AG04449 (cell line): ENCODE measurements at regions not wholly inside any gene's neighbourhood (a gene's known extent, or its start where the extent isn't known, plus 50 kb on each side); places are given as distances from the start of the nearest gene placed in this dataset.
A peak's percentile ranks its signal among the peaks of the same experiment; 100 is the strongest.

Experiments used
- CTCF ChIA-PET: fragments of 350-600 bp; formaldehyde crosslinking; extraction: SDS; loops from one replicate; lab custom pipeline; 2021; ENCODE audit warnings: antibody characterized with exemption; lab: Yijun Ruan, JAX
- POLR2A ChIA-PET: fragments of 400-600, 350-600 bp; formaldehyde crosslinking; extraction: SDS; loops from one replicate; lab custom pipeline; 2020; ENCODE audit warnings: antibody characterized with exemption, inconsistent platforms; lab: Yijun Ruan, JAX
- DNase-seq: peaks from one replicate; pipeline ENCODE4 v3.0.0-alpha.2; 2010; ENCODE audit warnings: low read depth, low spot score
- H3K4me3 ChIP-seq: 2 replicates; pipeline ENCODE4 v1.5.1; 2011; ENCODE audit warnings: low read depth, mild to moderate bottlenecking, control low read depth, low read length
- CTCF ChIP-seq: IDR thresholded peaks from one replicate; pipeline ENCODE4 v1.5.1; 2011; ENCODE audit warnings: mild to moderate bottlenecking, moderate library complexity, low read length, control low read depth, inconsistent platforms; ENCODE audit not compliant: insufficient read depth; ENCODE audit errors: missing control alignments

DNA sequence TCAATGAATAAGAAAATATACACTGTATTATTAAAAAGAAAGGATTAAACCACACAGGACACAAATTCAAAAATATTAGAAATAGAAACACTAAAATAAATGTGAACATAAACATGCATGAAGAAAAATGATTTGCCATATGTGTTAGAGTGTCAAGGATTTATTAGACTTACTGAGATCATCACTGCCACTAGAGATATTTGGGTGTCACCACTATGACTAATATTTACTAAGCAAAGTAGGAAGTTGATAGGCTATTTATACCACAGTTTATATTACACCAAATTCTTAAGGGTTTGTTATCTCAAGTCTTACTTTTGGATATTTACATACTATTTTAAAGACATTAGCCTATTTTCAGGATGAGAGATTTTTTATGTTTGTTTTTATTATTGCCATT lies 575.0 kb upstream of the SGO1 start:
- ChIA-PET CTCF (interaction anchor here (1.4 kb wide), 1 partner anchor 15 kb away, joined by 3 read pairs; no protein-coding TSS in a partner anchor), POLR2A (no interaction called here)
- H3K4me3 ChIP-seq, result no peak overlapping the region
- no peak for TF ChIP-seq CTCF
- no peak for DNase-seq

DNA sequence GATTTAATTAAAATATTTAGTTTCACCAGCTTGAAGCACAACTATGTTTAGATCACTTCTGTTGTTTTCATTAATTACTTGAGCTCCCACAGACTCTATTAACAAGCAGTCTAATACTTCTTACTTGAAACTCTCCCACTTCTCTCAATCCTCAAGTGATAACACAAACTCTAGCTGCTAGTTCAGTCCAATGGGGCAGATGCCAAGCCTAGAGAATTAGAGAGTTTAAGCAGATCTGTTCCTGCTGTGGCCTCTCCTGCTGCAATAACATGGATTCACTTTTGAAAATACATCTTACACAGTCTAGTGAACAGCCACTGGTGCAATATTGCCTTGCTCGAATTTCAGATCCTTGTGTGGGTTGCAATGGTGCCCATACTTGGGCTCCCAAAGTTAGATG lies 566.4 kb upstream of the SGO1 start:
- POLR2A ChIA-PET, result no interaction called here

DNA sequence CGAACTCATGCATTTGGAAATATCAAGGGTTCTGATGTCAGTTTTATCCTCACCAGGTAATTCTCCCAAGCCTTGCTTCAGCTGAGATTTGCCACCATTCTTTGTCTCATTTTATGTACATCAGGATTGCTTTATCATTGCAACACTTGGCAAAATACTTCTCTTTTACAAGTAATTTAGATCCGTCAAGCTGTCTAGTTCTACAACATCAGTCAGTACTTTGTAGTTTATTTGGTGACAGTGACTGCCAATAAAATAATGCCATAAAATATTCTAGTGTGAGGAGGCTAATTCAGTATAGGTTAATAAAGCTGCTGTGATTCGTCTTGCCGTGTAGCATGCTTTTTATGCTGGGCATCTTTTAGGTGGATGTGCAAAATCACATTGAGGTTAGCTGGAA lies 565.3 kb upstream of the SGO1 start:
- no peak for DNase-seq
- no peak overlapping the region for H3K4me3 ChIP-seq
- ChIA-PET POLR2A (no interaction called here), CTCF (no interaction called here)
- TF ChIP-seq CTCF, result no peak

More for the DNA sequence above, 566.4 kb upstream of the SGO1 start:
- CTCF ChIA-PET, result no interaction called here
- no peak overlapping the region for H3K4me3 ChIP-seq
- no peak for TF ChIP-seq CTCF
- DNase-seq, result no peak

DNA sequence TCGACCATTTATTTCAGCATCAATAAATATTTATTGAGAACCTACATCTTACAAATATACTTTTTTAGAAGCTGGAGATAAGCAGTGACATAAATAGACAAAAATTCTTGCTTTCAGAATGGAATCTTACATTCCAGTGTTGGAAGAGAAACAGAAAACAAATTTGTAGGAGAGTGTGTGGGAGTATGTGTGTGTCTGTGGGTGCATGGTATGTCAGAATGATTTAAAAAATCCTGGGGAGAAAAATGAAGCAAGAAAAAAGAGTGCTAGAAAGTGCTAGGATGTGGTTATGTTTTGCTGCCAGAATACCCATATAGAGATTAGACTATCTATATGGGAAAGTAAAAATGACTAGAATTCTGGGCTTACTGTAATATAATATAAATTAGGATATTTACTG lies 561.7 kb upstream of the SGO1 start:
- no peak for TF ChIP-seq CTCF
- peak; percentile 40 for DNase-seq
- ChIA-PET POLR2A (no interaction called here), CTCF (interaction anchor here (1.2 kb wide), 1 partner anchor 8 kb away, joined by 3 read pairs; no protein-coding TSS in a partner anchor)
- H3K4me3 ChIP-seq, result no peak overlapping the region

DNA sequence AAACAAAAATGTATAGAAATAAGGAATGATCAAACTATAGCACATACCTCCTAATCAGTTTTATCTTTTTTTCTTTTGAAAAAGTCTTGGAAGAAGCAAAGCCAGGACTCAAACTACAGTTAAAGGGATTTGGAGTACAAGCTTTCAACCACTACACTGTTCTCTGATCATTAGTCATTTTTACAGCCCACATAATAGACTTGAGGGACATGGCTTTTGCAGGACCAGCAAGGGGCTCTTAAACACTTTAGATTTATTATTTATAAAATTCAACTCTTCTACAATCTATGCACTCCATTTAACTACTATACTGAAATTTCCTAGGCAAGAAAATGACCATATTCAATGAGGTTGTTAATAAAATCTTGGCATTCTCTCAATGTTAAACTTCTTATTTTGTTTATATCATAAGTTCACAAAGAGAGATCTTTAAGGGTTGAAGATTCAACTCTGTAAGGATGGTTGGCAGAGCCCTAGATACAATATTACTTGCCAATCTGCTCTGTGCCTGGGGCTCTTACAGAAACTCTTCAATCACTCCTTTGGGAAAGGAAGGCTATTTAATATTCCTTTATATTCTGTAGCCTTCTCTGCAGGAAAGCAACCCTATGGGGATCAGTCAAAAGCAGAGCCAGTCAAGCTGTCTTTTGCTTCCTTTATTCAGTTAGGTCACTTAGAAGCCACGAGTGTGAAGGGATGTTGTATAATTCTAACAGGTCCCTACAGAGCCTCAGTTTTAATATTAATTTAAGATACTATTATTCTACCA lies 557.7 kb upstream of the SGO1 start:
- CTCF ChIA-PET, result interaction anchor here (1.4 kb wide), 1 partner anchor 231 kb away, joined by 7 read pairs; no protein-coding TSS in a partner anchor
- POLR2A ChIA-PET, result no interaction called here
- no peak overlapping the region for H3K4me3 ChIP-seq
- no peak for TF ChIP-seq CTCF
- DNase-seq, result no peak

DNA sequence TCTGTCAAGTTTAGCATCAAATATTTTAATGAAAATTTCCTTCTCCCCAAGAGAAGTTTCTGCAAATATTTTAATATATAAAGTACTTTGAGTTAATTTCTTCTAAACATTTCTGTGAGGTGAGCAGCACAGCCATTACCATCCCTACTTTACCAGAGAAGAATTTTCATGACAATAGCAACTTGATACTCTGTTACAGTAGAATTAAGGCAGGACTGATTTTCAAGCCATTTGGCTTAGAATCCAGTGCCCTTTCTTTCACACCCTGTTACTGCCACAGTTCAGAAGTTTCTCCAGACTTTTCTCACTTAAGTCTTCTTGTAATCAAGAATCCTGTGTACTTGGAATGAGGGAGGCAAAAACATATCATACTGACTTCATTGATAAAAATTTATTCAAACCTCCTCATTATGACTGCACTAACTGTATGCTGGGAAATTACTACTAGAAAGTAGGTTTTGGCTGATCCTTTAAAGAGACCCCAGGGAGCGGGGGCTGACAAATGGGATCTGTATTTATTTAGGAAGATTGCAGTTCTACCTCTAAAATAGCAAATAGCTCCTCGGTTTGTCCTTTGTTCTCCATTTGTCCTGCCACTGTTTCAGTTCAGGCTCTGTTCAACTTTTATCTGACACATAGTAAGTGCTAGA lies 557.0 kb upstream of the SGO1 start:
- H3K4me3 ChIP-seq, result no peak overlapping the region
- no peak for TF ChIP-seq CTCF
- POLR2A ChIA-PET, result no interaction called here
- CTCF ChIA-PET, result no interaction called here
- no peak for DNase-seq
